ENCODE measurements at regions not wholly inside any gene's neighbourhood (a gene's known extent, or its start where the extent isn't known, plus 50 kb on each side); places are given as distances from the start of the nearest gene placed in this dataset.

GRCh38 chrX:22409418-22409817, 136.7 kb downstream of the CBLL2 start:
- TF ChIP-seq POLR2A (IDR thresholded peaks at IDR 0.05) (no peak), CTCF (IDR thresholded peaks at IDR 0.05) (no peak)
- no peaks in the 10 kb centered on the region for H3K9me3 ChIP-seq
- WGBS, 2 donors, result 71 to 100% methylated on average over 1 of the region's 1 CpG
- intact Hi-C loops (cut with DNase I; ENCODE audit: low total_unique reads), result no loop called here
- no peaks in the 10 kb centered on the region for H3K36me3 ChIP-seq (ENCODE audit: low read depth, missing control alignments)
- no peak for DNase-seq
- H3K27ac ChIP-seq, result no peak overlapping the region
- H3K4me1 ChIP-seq, result no peaks in the 10 kb centered on the region
- H3K4me3 ChIP-seq, result no peak overlapping the region
- H3K27me3 ChIP-seq, result no peaks in the 10 kb centered on the region

GRCh38 chrX:22424122-22424915, 151.6 kb downstream of the CBLL2 start:
- Histone ChIP-seq H3K27me3 (no peaks in the 10 kb centered on the region), H3K4me3 (no peak overlapping the region), H3K4me1 (no peaks in the 10 kb centered on the region), H3K36me3 (ENCODE audit: low read depth, missing control alignments) (no peaks in the 10 kb centered on the region), H3K27ac (no peak overlapping the region), H3K9me3 (no peaks in the 10 kb centered on the region)
- no peak for DNase-seq
- TF ChIP-seq CTCF (IDR thresholded peaks at IDR 0.05) (no peak), POLR2A (IDR thresholded peaks at IDR 0.05) (no peak)
- intact Hi-C loops (cut with DNase I; ENCODE audit: low total_unique reads), result no loop called here
- 83% methylated on average over 2 of the region's 2 CpGs for WGBS, 2 donors

- 75 to 79% methylated on average over 1 of the region's 1 CpG for WGBS, 2 donors
These were observed 152.2 kb downstream of the CBLL2 start for GRCh38 chrX:22424919-22425318.

GRCh38 chrX:22429704-22430103, 157.0 kb downstream of the CBLL2 start:
- no peak overlapping the region for H3K27ac ChIP-seq
- TF ChIP-seq CTCF (IDR thresholded peaks at IDR 0.05), result no peak
- no peak for TF ChIP-seq POLR2A (IDR thresholded peaks at IDR 0.05)
- DNase-seq, result no peak
- H3K4me3 ChIP-seq, result no peak overlapping the region
- H3K9me3 ChIP-seq, result no peaks in the 10 kb centered on the region
- no peaks in the 10 kb centered on the region for H3K27me3 ChIP-seq
- no peaks in the 10 kb centered on the region for H3K4me1 ChIP-seq
- intact Hi-C loops (cut with DNase I; ENCODE audit: low total_unique reads), result no loop called here
- 98 to 100% methylated on average over 1 to 3 of the region's 3 CpGs for WGBS, 2 donors
- H3K36me3 ChIP-seq (ENCODE audit: low read depth, missing control alignments), result no peaks in the 10 kb centered on the region

More at GRCh38 chrX:22424919-22425318, 152.2 kb downstream of the CBLL2 start:
- Histone ChIP-seq H3K4me3 (no peak overlapping the region), H3K27me3 (no peaks in the 10 kb centered on the region), H3K4me1 (no peaks in the 10 kb centered on the region), H3K27ac (no peak overlapping the region), H3K9me3 (no peaks in the 10 kb centered on the region), H3K36me3 (ENCODE audit: low read depth, missing control alignments) (no peaks in the 10 kb centered on the region)
- DNase-seq, result no peak
- TF ChIP-seq POLR2A (IDR thresholded peaks at IDR 0.05), result no peak
- no peak for TF ChIP-seq CTCF (IDR thresholded peaks at IDR 0.05)
- intact Hi-C loops (cut with DNase I; ENCODE audit: low total_unique reads), result no loop called here

- H3K27ac ChIP-seq, result no peak overlapping the region
- TF ChIP-seq CTCF (IDR thresholded peaks at IDR 0.05), result no peak
- no peak for TF ChIP-seq POLR2A (IDR thresholded peaks at IDR 0.05)
- DNase-seq, result no peak
- no peaks in the 10 kb centered on the region for H3K27me3 ChIP-seq
- 57 to 84% methylated on average over 1 to 5 of the region's 5 CpGs for WGBS, 2 donors
- no peaks in the 10 kb centered on the region for H3K9me3 ChIP-seq
- H3K36me3 ChIP-seq (ENCODE audit: low read depth, missing control alignments), result no peaks in the 10 kb centered on the region
- H3K4me1 ChIP-seq, result no peaks in the 10 kb centered on the region
- H3K4me3 ChIP-seq, result no peak overlapping the region
- intact Hi-C loops (cut with DNase I; ENCODE audit: low total_unique reads), result no loop called here
These were observed 158.0 kb downstream of the CBLL2 start for GRCh38 chrX:22430701-22431100.

All from testis (tissue), 2 donors.